GM12878 (cell line): ENCODE measurements at regions not wholly inside any gene's neighbourhood (a gene's known extent, or its start where the extent isn't known, plus 50 kb on each side); places are given as distances from the start of the nearest gene placed in this dataset.

Experiments used
- CBX3 ChIP-seq: fragments of 200-600 bp; sonication (generic); IDR thresholded peaks from 2 replicates; pipeline ENCODE4 v1.6.1; 2016; ENCODE audit warnings: low read depth, borderline replicate concordance
- CTCF ChIP-seq, 3 experiments: IDR thresholded peaks in 2 of 3; conservative IDR thresholded peaks in 1 of 3; 2 replicates each; pipeline ENCODE4 v1.5.1; 2011; ENCODE audit warnings: low read depth in 3 of 3, low read length in 3 of 3, mild to moderate bottlenecking in 3 of 3, control low read depth in 2 of 3, moderate library complexity in 2 of 3, inconsistent platforms in 1 of 3, mixed read lengths in 1 of 3; ENCODE audit not compliant: control insufficient read depth in 2 of 3, insufficient read depth in 1 of 3; ENCODE audit errors: extremely low read depth in 1 of 3
- DPF2 ChIP-seq: fragments of 450-650 bp; IDR thresholded peaks from 2 replicates; pipeline ENCODE4 v1.6.1; 2017; ENCODE audit warnings: mild to moderate bottlenecking
- EP300 ChIP-seq, 2 experiments: fragments of 150-350 bp in 1 of 2; IDR thresholded peaks; 2 replicates each; pipeline ENCODE4 v1.6.1; 2011 to 2012; ENCODE audit warnings: low read depth in 2 of 2, low read length in 2 of 2, borderline replicate concordance in 1 of 2, improper control_type of control experiment in 1 of 2, inconsistent platforms in 1 of 2; ENCODE audit not compliant: control insufficient read depth in 1 of 2
- HDGF ChIP-seq: fragments of 450-650 bp; IDR thresholded peaks from 2 replicates; pipeline ENCODE4 v1.6.1; 2016; ENCODE audit warnings: antibody characterized with exemption
- JUNB ChIP-seq: IDR thresholded peaks from 2 replicates; pipeline ENCODE4 v1.6.1; 2016; ENCODE audit warnings: antibody characterized with exemption, mild to moderate bottlenecking
- NRF1 ChIP-seq: conservative IDR thresholded peaks from 2 replicates; pipeline ENCODE4 v1.6.1; 2011; ENCODE audit warnings: mild to moderate bottlenecking, low read depth, low read length, improper control_type of control experiment
- POLR2A ChIP-seq: IDR thresholded peaks from 2 replicates; pipeline ENCODE4 v1.6.1; 2011; ENCODE audit warnings: low read depth, mild to moderate bottlenecking, low read length
- RAD21 ChIP-seq: IDR thresholded peaks from 2 replicates; pipeline ENCODE4 v1.6.1; 2011; ENCODE audit warnings: mild to moderate bottlenecking, low read depth, low read length, moderate library complexity; ENCODE audit not compliant: insufficient read depth
- RFX5 ChIP-seq: IDR thresholded peaks from 2 replicates; pipeline ENCODE4 v1.6.1; 2011; ENCODE audit warnings: low read depth, low read length, improper control_type of control experiment
- SRF ChIP-seq, 2 experiments: IDR thresholded peaks; 2 replicates each; pipeline ENCODE4 v1.6.1; 2011; ENCODE audit warnings: low read depth in 2 of 2, low read length in 2 of 2, mild to moderate bottlenecking in 1 of 2, moderate library complexity in 1 of 2
- ZBTB11 ChIP-seq: fragments of 450-650 bp; formaldehyde crosslinking; IDR thresholded peaks from 2 replicates; pipeline ENCODE4 v1.5.0; 2022; ENCODE audit warnings: mild to moderate bottlenecking, missing genetic modification characterization
- ZNF592 ChIP-seq: fragments of 450-650 bp; IDR thresholded peaks from 2 replicates; pipeline ENCODE4 v1.6.1; 2017; ENCODE audit warnings: mild to moderate bottlenecking, moderate library complexity
- ZZZ3 ChIP-seq: IDR thresholded peaks from 2 replicates; pipeline ENCODE4 v1.6.1; 2011; ENCODE audit warnings: low read depth; ENCODE audit not compliant: control insufficient read depth, insufficient read length

- TF ChIP-seq SRF (IDR thresholded peaks at IDR 0.05; ENCODE audit: low read depth in 2 of 2, low read length in 2 of 2) (no peak), CTCF (IDR thresholded peaks at IDR 0.05 in 2 of 3, conservative IDR thresholded peaks at IDR 0.05 in 1 of 3; ENCODE audit: control insufficient read depth in 2 of 3, extremely low read depth in 1 of 3, insufficient read depth in 1 of 3, low read depth in 3 of 3, low read length in 3 of 3) (no peak), POLR2A (no peak), ZNF592 (no peak), NRF1 (no peak), EP300 (IDR thresholded peaks at IDR 0.05; ENCODE audit: borderline replicate concordance in 1 of 2, control insufficient read depth in 1 of 2, low read depth in 2 of 2, low read length in 2 of 2) (no peak), DPF2 (no peak), ZZZ3 (no peak), HDGF (no peak), JUNB (no peak), CBX3 (no peak), RFX5 (no peak), RAD21 (no peak), ZBTB11 (no peak)
Measured at GRCh38 chr13:22024381-22024994, 353.6 kb downstream of the FGF9 start.
